ENCODE measurements at regions not wholly inside any gene's neighbourhood (a gene's known extent, or its start where the extent isn't known, plus 50 kb on each side); places are given as distances from the start of the nearest gene placed in this dataset.
"Not testable (repeated sequence)": the region's sequence is repeated elsewhere in the genome, so short reads cannot be mapped to it uniquely, and the experiment has no call there.

DNA sequence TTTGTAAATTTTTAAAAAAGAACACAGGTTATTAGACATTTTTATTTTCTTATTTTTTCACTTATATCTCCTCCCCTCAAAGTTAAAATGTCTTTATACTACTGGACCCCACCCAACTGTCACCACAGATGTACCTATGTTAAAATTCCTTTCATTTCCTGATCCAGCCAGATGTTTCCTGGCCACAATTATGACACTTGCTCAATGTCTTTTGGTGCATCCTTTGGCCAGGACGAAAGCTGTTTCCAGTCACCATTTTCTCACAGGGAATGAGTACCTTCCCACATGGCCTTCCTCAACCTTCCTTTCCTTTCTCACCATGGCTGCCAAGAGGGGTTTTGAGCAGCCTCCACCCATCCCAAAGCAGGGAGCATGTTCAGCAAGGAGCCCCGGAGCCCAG is 365.7 kb upstream of the MAF start:
- DNase-seq = no peak

DNA sequence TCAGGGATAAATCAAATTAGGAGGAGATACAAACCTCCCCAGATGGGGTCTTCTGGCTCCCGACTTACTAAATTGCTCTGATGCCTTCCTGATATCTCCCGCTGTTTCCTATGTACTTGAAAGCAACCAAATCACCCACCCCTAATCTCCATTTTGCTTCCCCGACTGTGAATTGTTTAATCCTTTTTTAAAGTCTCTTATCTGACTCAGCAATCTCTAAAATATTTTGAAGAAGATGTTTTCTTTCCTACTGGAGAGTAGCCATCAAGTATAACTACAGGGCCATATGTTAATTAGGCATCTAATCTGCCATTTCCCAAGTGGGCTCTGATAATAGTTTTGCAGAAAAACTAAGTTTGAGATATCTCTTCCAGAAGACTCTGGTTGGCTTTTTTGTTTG is 365.2 kb upstream of the MAF start:
- no peak for DNase-seq

GRCh38 chr16:79964104-79964503 is 363.6 kb upstream of the MAF start:
- DNase-seq = no peak

GRCh38 chr16:79962962-79963361 is 362.4 kb upstream of the MAF start:
- DNase-seq = no peak

DNA sequence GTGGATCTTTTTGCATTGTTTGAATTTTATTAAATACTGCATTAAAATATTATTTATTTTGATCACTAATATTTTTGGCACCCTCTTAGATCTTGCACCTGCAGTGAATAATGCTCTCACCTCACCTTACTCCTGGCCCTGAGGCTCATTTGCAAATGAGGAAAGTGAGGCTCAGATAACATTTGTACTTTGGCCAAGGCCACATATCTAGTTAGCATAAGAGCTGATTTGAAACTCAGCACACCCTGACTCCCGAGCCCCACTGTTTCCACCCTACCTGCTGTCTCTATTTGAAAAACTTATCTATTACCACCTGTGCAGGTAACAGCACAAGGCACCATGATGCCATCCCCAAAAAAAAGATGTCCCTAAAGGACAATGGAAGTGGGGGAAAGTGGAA is 358.7 kb upstream of the MAF start:
- DNase-seq = no peak

- no peak for DNase-seq
These were observed 354.6 kb upstream of the MAF start for GRCh38 chr16:79954921-79955705.

GRCh38 chr16:79950932-79951719 is 350.6 kb upstream of the MAF start:
- no peak for DNase-seq

GRCh38 chr16:79949417-79949816 is 348.9 kb upstream of the MAF start:
- DNase-seq = no peak

GRCh38 chr16:79947771-79948170 is 347.2 kb upstream of the MAF start:
- DNase-seq = no peak

- DNase-seq = no peak
These were observed 345.7 kb upstream of the MAF start for GRCh38 chr16:79946252-79946651.

GRCh38 chr16:79943736-79944135 is 343.2 kb upstream of the MAF start:
- DNase-seq = no peak

GRCh38 chr16:79938575-79938974 is 338.0 kb upstream of the MAF start:
- no peak for DNase-seq

DNA sequence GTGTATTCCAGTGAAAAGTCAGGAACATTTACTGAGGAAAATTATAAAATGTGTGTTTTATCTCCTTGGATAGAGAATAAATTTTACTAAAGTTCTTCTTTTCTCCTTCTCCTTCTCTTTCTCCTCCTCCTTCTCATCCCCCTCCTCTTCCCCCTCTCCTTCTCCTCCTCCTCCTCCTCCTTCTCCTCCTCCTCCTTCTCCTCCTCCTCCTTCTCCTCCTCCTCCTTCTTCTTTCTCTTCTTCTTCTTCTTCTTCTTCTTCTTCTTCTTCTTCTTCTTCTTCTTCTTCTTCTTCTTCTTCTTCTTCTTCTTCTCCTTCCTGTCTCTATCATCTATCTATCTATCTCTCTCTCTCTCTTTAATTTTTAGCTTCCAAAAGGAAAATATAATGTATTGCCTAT is 337.1 kb upstream of the MAF start:
- not testable (repeated sequence) for DNase-seq

DNA sequence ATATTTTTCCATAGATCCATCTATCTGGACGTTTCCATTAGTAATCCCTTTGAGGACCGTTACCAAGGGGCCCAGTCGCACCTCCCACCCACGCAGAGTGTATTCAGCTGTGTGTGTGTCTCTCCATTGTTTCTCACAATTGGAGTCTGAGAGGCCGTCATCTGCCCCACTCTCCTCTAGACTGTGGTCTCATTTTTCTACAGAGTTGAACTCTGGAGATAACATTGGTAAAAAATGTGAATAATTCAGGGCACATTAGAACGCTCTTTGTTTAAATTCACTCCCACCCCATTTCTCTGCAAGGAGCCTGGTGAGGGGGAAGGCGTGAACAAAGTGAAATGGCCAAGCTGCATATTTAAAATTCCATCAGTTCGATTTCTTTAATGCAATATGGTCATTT is 333.1 kb upstream of the MAF start:
- DNase-seq = no peak

- no peak for DNase-seq
These were observed 332.0 kb upstream of the MAF start for GRCh38 chr16:79932572-79932971.

GRCh38 chr16:79931721-79932120 is 331.2 kb upstream of the MAF start:
- DNase-seq = no peak

GRCh38 chr16:79929260-79929965 is 328.9 kb upstream of the MAF start:
- no peak for DNase-seq

DNA sequence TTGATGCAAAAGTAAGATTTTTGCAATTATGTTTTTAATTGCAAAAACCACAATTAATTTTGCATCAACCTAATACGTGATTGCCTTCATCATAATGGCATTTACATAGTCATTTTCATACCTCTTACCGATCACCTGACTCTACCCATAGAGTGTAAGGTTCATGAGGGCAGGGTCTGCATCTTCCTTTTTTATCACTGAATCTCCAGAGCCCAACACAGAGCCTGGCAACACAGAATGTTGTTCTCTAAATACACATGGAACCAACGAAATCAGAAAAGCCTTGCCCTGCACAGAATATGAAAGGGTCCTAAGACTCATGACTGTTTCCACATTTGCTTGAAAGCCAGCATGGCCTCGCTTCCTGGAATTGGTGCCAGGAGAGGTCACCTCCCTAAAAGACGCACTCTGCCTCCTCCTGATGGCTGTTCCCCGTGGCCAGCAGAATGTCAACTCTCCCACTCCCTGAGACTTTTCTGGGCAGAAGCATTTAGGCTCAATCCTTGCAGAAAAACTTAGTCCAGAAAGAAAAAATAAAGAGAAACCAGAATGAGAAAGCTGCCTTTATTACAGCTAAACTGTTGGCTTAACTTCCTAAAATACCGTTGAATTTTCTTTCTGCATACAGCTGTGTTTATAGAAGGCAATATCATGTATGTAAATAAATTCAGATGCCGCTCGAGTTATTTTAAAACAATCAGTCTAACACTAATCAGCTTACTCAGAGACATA is 327.8 kb upstream of the MAF start:
- no peak for DNase-seq

DNA sequence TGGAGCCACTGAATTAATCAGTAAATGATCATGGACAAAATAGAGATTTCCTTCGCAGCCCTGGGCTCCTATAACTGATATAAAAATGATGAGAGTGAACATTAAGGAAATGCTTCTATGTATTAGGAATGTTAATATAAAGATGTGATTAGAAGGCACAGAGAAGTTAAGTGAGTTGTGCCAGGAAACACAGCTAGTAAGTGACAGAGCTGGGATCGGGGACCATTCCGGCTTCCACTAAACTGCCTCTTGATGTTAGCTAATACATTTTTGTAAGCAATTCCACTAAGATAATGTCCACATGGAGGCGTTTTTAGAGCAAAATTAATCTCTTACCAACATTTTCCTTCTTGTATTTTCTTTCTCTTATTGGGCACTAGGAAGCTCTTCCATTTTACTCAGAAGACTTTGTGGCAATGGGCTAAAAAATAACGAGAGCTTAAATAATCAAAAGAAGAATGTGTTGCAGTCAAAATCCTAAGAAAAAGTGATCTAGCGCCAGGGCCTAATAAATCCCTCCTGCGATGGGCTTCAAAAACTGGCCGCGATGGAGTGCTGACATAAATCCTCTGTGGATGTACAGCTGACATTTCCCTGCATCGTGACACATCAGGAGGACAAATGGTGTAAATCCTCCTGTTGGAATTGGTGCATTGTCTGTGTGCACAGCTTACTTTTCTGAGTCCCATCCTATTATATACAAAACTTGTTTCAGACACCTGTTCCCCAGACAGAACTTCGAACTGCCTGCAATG is 326.1 kb upstream of the MAF start:
- DNase-seq = no peak

GRCh38 chr16:79923431-79923830 is 322.9 kb upstream of the MAF start:
- no peak for DNase-seq

DNA sequence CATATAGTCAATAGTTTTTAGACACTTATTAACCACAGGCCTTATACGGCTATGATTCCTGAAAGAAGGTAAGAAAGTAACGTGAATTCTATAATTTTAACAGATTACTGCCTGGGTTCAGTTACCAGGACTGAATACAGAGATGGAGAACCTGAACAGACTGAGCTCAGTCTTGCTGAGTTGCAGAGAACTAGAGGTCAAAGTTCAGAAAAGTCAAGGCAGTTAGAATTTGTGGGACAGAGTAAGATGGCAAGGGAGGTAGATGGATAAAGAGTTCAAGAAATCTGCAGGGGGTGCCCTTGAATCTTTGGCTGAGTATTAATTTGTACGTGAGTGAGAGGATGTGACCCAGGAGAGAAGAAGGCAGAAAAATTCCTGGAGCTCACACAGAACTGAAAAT is 320.1 kb upstream of the MAF start:
- no peak for DNase-seq

DNA sequence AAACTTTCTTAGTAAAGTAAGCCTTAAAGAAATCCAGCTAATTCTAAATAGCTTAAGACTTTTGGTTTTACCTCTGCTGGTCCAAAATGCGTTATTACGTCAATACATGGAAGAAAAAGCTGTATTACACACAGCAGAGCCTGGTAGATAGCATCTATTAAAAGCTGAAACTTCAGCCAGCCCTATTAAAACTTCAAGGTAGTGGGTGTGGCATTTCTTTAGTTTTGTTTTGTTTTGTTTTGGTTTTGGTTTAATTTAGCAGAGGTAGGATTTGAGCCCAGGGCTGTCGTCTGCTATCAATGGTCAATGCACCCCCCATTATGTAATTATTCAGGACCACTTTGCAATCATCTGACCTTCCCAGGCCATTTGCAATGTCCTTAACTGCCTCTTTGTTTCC is 318.4 kb upstream of the MAF start:
- DNase-seq = no peak

Measured in NCI-H2081 treated with DMSO at 0.1 percent for 48 hours (cell line).